Uterus (tissue), 3 donors: ENCODE measurements at regions not wholly inside any gene's neighbourhood (a gene's known extent, or its start where the extent isn't known, plus 50 kb on each side); places are given as distances from the start of the nearest gene placed in this dataset.

Experiments used
- DNase-seq, 2 donors: peaks; one replicate each; pipeline ENCODE4 v3.0.0-alpha.2; 2019 to 2020
- H3K27ac ChIP-seq, 2 donors: fragments of 200-600 bp; sonication (generic); 1 replicate in 1 of 2; 2 replicates in 1 of 2; pipeline ENCODE4 v1.5.1; 2016 to 2018
- H3K27me3 ChIP-seq, 2 donors: fragments of 200-600 bp; sonication (generic); one replicate each; pipeline ENCODE4 v1.5.1; 2018 to 2019; ENCODE audit warnings: control low read depth in 1 of 2
- H3K36me3 ChIP-seq, 2 donors: fragments of 200-600 bp; sonication (generic); one replicate each; pipeline ENCODE4 v1.5.1; 2019; ENCODE audit warnings: control low read depth in 1 of 2
- H3K4me1 ChIP-seq, 2 donors: fragments of 200-600 bp; sonication (generic); one replicate each; pipeline ENCODE4 v1.5.1; 2018 to 2019; ENCODE audit warnings: control low read depth in 1 of 2
- H3K4me3 ChIP-seq, 2 donors: fragments of 200-600 bp; sonication (generic); 1 replicate in 1 of 2; 2 replicates in 1 of 2; pipeline ENCODE4 v1.5.1; 2018 to 2019; ENCODE audit warnings: mild to moderate bottlenecking in 1 of 2
- H3K9me3 ChIP-seq, 2 donors: fragments of 200-600 bp; sonication (generic); one replicate each; pipeline ENCODE4 v1.5.1; 2019; ENCODE audit warnings: control low read depth in 1 of 2
- CTCF ChIP-seq, 4 experiments: fragments of 200-600 bp in 2 of 4; fragments of 450-650 bp in 2 of 4; sonication (generic) in 2 of 4; IDR thresholded peaks; one replicate each; pipeline ENCODE4 v1.5.1; 2016 to 2019; ENCODE audit warnings: antibody characterized with exemption in 4 of 4, mild to moderate bottlenecking in 2 of 4, moderate library complexity in 1 of 4
- POLR2A ChIP-seq, 2 donors: fragments of 450-650 bp; IDR thresholded peaks; one replicate each; pipeline ENCODE4 v1.6.1; 2016; ENCODE audit warnings: antibody characterized with exemption in 2 of 2, mild to moderate bottlenecking in 1 of 2, moderate library complexity in 1 of 2
- intact Hi-C: fragments of 100-400 bp; cut with DNase I; formaldehyde crosslinking; loops from one replicate; pipeline ENCODE4 v1.15.1; 2023; ENCODE audit warnings: low total_unique reads
- donor health status: DM: yes; HTN: yes; CAD: no.

GRCh38 chr14:61891810-61892209, 129.6 kb downstream of the SNAPC1 start:
- no peaks in the 10 kb centered on the region for H3K36me3 ChIP-seq
- no peak overlapping the region for H3K4me3 ChIP-seq
- intact Hi-C loops: no loop called here
- no peaks in the 10 kb centered on the region for H3K9me3 ChIP-seq
- DNase-seq: no peak
- no peaks in the 10 kb centered on the region for H3K4me1 ChIP-seq
- TF ChIP-seq CTCF (IDR thresholded peaks at IDR 0.05): no peak
- TF ChIP-seq POLR2A (IDR thresholded peaks at IDR 0.05): no peak
- H3K27ac ChIP-seq: no peak overlapping the region
- no peaks in the 10 kb centered on the region for H3K27me3 ChIP-seq

GRCh38 chr14:61893371-61893940, 131.2 kb downstream of the SNAPC1 start:
- Histone ChIP-seq H3K27me3 (no peaks in the 10 kb centered on the region), H3K9me3 (no peaks in the 10 kb centered on the region), H3K36me3 (no peaks in the 10 kb centered on the region), H3K27ac (no peak overlapping the region), H3K4me3 (no peak overlapping the region), H3K4me1 (no peaks in the 10 kb centered on the region)
- intact Hi-C loops: no loop called here
- TF ChIP-seq CTCF (IDR thresholded peaks at IDR 0.05) (no peak), POLR2A (IDR thresholded peaks at IDR 0.05) (no peak)
- no peak for DNase-seq

- intact Hi-C loops: no loop called here
- DNase-seq: peak in 1 of 2 donors; percentile 15
These were observed 132.3 kb downstream of the SNAPC1 start for GRCh38 chr14:61894452-61895077.

GRCh38 chr14:61897300-61897699, 135.1 kb downstream of the SNAPC1 start:
- Histone ChIP-seq H3K4me1 (no peaks in the 10 kb centered on the region), H3K27ac (no peak overlapping the region), H3K27me3 (no peaks in the 10 kb centered on the region), H3K9me3 (no peaks in the 10 kb centered on the region), H3K4me3 (no peak overlapping the region), H3K36me3 (no peaks in the 10 kb centered on the region)
- DNase-seq: no peak
- intact Hi-C loops: no loop called here
- no peak for TF ChIP-seq POLR2A (IDR thresholded peaks at IDR 0.05)

More at GRCh38 chr14:61894452-61895077, 132.3 kb downstream of the SNAPC1 start:
- Histone ChIP-seq H3K27me3 (no peaks in the 10 kb centered on the region), H3K9me3 (no peaks in the 10 kb centered on the region), H3K36me3 (no peaks in the 10 kb centered on the region), H3K4me1 (no peaks in the 10 kb centered on the region), H3K4me3 (no peak overlapping the region), H3K27ac (no peak overlapping the region)
- peak in 1 of 4 experiments; percentile 19 for TF ChIP-seq CTCF (IDR thresholded peaks at IDR 0.05)
- TF ChIP-seq POLR2A (IDR thresholded peaks at IDR 0.05): no peak

- no peak overlapping the region for H3K4me3 ChIP-seq
- H3K27ac ChIP-seq: no peak overlapping the region
- H3K36me3 ChIP-seq: no peaks in the 10 kb centered on the region
- H3K27me3 ChIP-seq: no peaks in the 10 kb centered on the region
- no peaks in the 10 kb centered on the region for H3K4me1 ChIP-seq
- TF ChIP-seq CTCF (IDR thresholded peaks at IDR 0.05) (no peak), POLR2A (IDR thresholded peaks at IDR 0.05) (no peak)
- H3K9me3 ChIP-seq: no peaks in the 10 kb centered on the region
- intact Hi-C loops: no loop called here
- no peak for DNase-seq
These were observed 136.3 kb downstream of the SNAPC1 start for GRCh38 chr14:61898568-61898967.
